Left cardiac atrium (tissue), 4 donors: ENCODE measurements at regions not wholly inside any gene's neighbourhood (a gene's known extent, or its start where the extent isn't known, plus 50 kb on each side); places are given as distances from the start of the nearest gene placed in this dataset.
"Not testable (repeated sequence)": the region's sequence is repeated elsewhere in the genome, so short reads cannot be mapped to it uniquely, and the experiment has no call there.

Experiments used
- ATAC-seq, 2 donors: fragments of 200-7000 bp; cut with Tn5 transposase; one replicate each; pipeline ENCODE4 v1.9.1; 2020; ENCODE audit warnings: mild to moderate bottlenecking in 2 of 2, moderate library complexity in 2 of 2
- DNase-seq: peaks from one replicate; pipeline ENCODE4 v3.0.0-alpha.2; 2020
- intact Hi-C, 2 donors: fragments of 100-400 bp; cut with DNase I; formaldehyde crosslinking; loops; one replicate each; pipeline versions ENCODE4 v1.14.1 to v1.15.1; 2022 to 2023
- donor health status: DM: no; HTN: yes; CAD: no.
- donor health status: DM: no; HTN: yes; CAD: no; lungs with severe emphysema.
- donor health status: DM: yes; HTN: yes; CAD: no.
- donor health status: Dilated cardiomyopathy.

GRCh38 chr19:31874313-31874712 lies 471.1 kb upstream of the ZNF507 start:
- ATAC-seq (no peak), DNase-seq (no peak)
- intact Hi-C loops = no loop called here

GRCh38 chr19:31875591-31875990 lies 469.8 kb upstream of the ZNF507 start:
- ATAC-seq (no peak), DNase-seq (no peak)
- intact Hi-C loops = no loop called here

GRCh38 chr19:31880283-31880682 lies 465.1 kb upstream of the ZNF507 start:
- DNase-seq (no peak), ATAC-seq (no peak)
- intact Hi-C loops = no loop called here

- ATAC-seq = no peak
- intact Hi-C loops = no loop called here
- no peak for DNase-seq
Observed at GRCh38 chr19:31881988-31882387, 463.4 kb upstream of the ZNF507 start.

GRCh38 chr19:31882709-31883108 lies 462.7 kb upstream of the ZNF507 start:
- intact Hi-C loops = no loop called here
- ATAC-seq = no peak
- DNase-seq = no peak

- ATAC-seq = no peak
- no peak for DNase-seq
- intact Hi-C loops = no loop called here
Observed at GRCh38 chr19:31883296-31883990, 462.0 kb upstream of the ZNF507 start.

- DNase-seq = no peak
- ATAC-seq = no peak
- intact Hi-C loops = no loop called here
Observed at GRCh38 chr19:31885280-31885853, 460.0 kb upstream of the ZNF507 start.

GRCh38 chr19:31890230-31890629 lies 455.2 kb upstream of the ZNF507 start:
- DNase-seq (no peak), ATAC-seq (no peak)
- intact Hi-C loops = no loop called here

GRCh38 chr19:31892060-31892459 lies 453.4 kb upstream of the ZNF507 start:
- ATAC-seq (no peak), DNase-seq (no peak)
- intact Hi-C loops = no loop called here

GRCh38 chr19:31893491-31893890 lies 451.9 kb upstream of the ZNF507 start:
- DNase-seq, ATAC-seq, intact Hi-C loops: not testable (repeated sequence)

- intact Hi-C loops = no loop called here
- no peak for ATAC-seq
- DNase-seq = no peak
Observed at GRCh38 chr19:31894451-31894850, 451.0 kb upstream of the ZNF507 start.

GRCh38 chr19:31897292-31897691 lies 448.1 kb upstream of the ZNF507 start:
- DNase-seq (no peak), ATAC-seq (no peak)
- intact Hi-C loops = no loop called here

- no peak for ATAC-seq
- intact Hi-C loops = no loop called here
Observed at GRCh38 chr19:31900991-31901390, 444.4 kb upstream of the ZNF507 start.

GRCh38 chr19:31902821-31903220 lies 442.6 kb upstream of the ZNF507 start:
- no peak for ATAC-seq
- intact Hi-C loops = no loop called here

More at GRCh38 chr19:31900991-31901390, 444.4 kb upstream of the ZNF507 start:
- no peak for DNase-seq

GRCh38 chr19:31903979-31904378 lies 441.4 kb upstream of the ZNF507 start:
- ATAC-seq = no peak
- intact Hi-C loops = no loop called here

More at GRCh38 chr19:31902821-31903220, 442.6 kb upstream of the ZNF507 start:
- DNase-seq = no peak

GRCh38 chr19:31906111-31906871 lies 439.1 kb upstream of the ZNF507 start:
- intact Hi-C loops = no loop called here
- peak; percentile 63 to 92 for ATAC-seq
- peak; percentile 40 for DNase-seq

More at GRCh38 chr19:31903979-31904378, 441.4 kb upstream of the ZNF507 start:
- no peak for DNase-seq

- no peak for ATAC-seq
- DNase-seq = no peak
- intact Hi-C loops = no loop called here
Observed at GRCh38 chr19:31907661-31908060, 437.7 kb upstream of the ZNF507 start.

- DNase-seq = no peak
- intact Hi-C loops = no loop called here
- no peak for ATAC-seq
Observed at GRCh38 chr19:31908080-31908479, 437.3 kb upstream of the ZNF507 start.

- no peak for DNase-seq
- intact Hi-C loops = no loop called here
- no peak for ATAC-seq
Observed at GRCh38 chr19:31908496-31909225, 436.7 kb upstream of the ZNF507 start.

GRCh38 chr19:31910224-31910623 lies 435.2 kb upstream of the ZNF507 start:
- intact Hi-C loops = no loop called here
- DNase-seq (no peak), ATAC-seq (no peak)
